VCaP (cell line): ENCODE measurements at regions not wholly inside any gene's neighbourhood (a gene's known extent, or its start where the extent isn't known, plus 50 kb on each side); places are given as distances from the start of the nearest gene placed in this dataset.

Experiments used
- H3K27ac ChIP-seq: fragments of 450-650 bp; 2 replicates; pipeline ENCODE4 v1.5.1; 2017
- TF ChIP-seq, protein P1 (sequence below): fragments of 450-650 bp; conservative IDR thresholded peaks from 2 replicates; pipeline ENCODE4 v1.5.1; 2017; ENCODE audit warnings: mild to moderate bottlenecking, moderate library complexity

DNA sequence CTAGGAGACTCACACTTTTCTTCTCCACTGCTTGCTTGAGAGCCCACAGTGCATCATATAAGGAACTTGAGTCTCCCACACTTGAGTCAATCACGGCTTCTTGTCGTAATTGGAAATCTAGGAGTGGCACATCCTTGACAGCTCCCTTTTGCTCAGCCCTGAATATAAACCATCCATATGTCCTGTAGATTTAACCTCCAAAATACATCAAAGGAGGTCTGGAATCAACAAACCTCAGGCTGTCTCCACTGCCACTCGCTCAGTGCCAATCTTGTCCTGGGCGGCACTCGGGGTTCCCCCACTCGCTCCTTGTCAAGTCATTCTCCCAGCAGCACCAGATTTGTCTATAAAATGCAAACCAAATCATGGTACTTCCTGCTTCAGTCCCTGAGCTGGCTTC, 84.4 kb upstream of the UQCRFS1 start:
- no peak overlapping the region for H3K27ac ChIP-seq
- TF ChIP-seq, protein P1, sequence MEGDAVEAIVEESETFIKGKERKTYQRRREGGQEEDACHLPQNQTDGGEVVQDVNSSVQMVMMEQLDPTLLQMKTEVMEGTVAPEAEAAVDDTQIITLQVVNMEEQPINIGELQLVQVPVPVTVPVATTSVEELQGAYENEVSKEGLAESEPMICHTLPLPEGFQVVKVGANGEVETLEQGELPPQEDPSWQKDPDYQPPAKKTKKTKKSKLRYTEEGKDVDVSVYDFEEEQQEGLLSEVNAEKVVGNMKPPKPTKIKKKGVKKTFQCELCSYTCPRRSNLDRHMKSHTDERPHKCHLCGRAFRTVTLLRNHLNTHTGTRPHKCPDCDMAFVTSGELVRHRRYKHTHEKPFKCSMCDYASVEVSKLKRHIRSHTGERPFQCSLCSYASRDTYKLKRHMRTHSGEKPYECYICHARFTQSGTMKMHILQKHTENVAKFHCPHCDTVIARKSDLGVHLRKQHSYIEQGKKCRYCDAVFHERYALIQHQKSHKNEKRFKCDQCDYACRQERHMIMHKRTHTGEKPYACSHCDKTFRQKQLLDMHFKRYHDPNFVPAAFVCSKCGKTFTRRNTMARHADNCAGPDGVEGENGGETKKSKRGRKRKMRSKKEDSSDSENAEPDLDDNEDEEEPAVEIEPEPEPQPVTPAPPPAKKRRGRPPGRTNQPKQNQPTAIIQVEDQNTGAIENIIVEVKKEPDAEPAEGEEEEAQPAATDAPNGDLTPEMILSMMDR = no peak

DNA sequence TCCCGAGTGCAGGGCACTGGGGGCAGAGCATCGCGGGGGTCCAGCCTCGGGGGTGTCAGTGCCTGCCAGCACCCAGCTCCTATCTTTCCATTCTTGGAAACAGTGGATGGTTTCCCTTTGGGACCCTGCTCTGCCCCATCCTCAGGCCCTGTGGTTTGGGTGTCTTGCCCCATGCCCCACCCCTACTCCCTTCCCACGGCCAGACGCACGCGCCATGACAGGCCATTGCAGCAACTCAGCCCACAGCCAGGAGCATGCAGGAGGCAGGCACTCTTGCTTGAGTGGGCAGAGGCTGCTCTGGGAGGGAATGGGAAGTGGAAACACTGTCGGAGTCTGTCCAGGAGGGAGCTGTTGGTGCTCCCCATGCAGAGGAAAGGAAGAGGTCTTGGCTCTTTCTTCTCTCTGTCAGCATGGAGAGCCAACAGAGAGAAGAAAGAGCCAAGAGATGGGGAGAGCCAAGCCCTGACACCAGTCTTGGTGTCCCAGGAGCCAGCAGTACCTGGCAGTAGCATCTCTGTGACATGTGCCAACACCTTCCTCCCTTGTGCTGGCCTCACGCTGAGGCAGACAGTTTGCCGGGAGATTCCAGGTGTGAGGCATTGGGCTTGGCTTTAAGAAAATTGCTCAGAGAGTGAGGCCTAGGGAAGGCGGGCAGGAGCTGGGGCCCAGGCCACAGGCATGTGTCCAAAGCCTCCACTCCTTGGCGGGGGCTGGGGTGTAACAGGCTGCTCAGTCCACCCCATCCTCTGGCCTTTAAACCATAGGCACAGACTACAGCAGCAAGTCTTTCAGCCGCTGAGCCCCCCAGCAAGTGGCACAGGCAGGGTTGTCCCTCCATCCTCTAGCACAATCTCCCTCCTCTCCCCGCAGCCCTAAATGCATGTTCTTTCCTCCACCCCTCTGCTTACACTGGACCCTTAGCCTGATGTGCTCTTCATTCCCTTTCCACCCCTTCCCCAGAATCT, 86.7 kb upstream of the UQCRFS1 start:
- TF ChIP-seq, protein P1 = no peak
- no peak overlapping the region for H3K27ac ChIP-seq

- TF ChIP-seq, protein P1 = no peak
- no peak overlapping the region for H3K27ac ChIP-seq
Measured at GRCh38 chr19:29302002-29302928, 89.3 kb upstream of the UQCRFS1 start.

GRCh38 chr19:29303069-29303718, 90.2 kb upstream of the UQCRFS1 start:
- no peak overlapping the region for H3K27ac ChIP-seq
- TF ChIP-seq, protein P1 = no peak

DNA sequence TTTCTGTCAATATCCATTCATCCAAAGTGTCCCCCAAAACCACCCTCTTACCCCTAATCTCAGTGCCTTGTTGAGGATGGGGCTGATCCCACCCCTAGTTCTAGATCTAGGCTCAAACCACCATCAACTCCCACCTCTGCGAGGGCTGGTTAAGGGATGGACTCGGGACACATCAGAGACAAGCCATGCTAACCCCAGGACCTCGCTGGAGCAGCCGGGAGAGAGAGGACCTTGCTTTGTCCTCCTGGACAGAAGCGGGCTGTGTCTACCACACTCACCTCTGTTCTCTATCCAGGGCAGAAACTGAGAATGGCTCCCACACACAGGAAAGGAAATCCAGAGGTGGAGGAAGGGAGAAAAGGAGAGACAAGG, 90.8 kb upstream of the UQCRFS1 start:
- TF ChIP-seq, protein P1 = no peak
- H3K27ac ChIP-seq = no peak overlapping the region

GRCh38 chr19:29305268-29305667, 92.3 kb upstream of the UQCRFS1 start:
- H3K27ac ChIP-seq = no peak overlapping the region
- TF ChIP-seq, protein P1 = no peak
